ENCODE measurements at regions not wholly inside any gene's neighbourhood (a gene's known extent, or its start where the extent isn't known, plus 50 kb on each side); places are given as distances from the start of the nearest gene placed in this dataset.

DNA sequence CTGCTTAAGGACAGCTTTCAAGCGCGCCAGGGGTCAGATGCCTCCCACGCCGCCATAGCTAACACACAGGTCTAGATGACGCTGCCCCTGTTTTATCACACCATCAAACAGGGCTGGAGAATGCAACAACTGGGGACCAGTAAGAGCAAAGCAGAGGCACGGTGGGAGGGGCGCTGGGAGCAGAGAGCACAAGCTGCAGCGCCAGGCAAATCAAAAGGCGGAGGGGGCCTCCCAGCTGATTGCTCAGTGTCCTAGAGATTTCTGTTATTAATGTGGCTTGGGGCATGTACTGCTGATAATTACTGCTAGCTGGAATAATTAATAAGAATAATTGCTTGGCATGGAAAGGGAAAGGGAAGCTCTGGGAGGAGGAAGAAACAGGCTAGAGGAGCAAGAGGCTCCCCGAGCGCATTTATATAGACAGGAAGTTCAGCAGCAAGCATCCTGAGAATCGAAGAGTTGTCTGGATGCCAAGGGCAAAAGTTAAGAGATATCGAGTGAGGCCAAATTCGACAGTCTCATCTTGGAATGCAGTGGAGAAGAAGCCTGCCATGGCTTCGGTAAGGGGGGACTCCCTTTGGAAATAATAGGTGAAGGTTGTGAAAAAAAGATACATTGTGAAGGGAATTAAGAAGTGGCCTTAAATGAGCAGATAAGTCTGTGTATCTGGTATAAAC is 104.5 kb upstream of the ZNF521 start:
- no peaks in the 10 kb centered on the region for H3K27me3 ChIP-seq (replicated peaks; ENCODE audit: insufficient read depth)
- no peaks in the 10 kb centered on the region for H3K4me1 ChIP-seq (replicated peaks)
- no peak overlapping the region for H3K4me3 ChIP-seq
- DNase-seq (ENCODE audit: low spot score): no peak
- no peaks in the 10 kb centered on the region for H3K36me3 ChIP-seq
- 79% methylated on average over 15 of the region's 15 CpGs for WGBS
- no peak overlapping the region for H3K27ac ChIP-seq
- H3K9me3 ChIP-seq: no peaks in the 10 kb centered on the region
- TF ChIP-seq, protein P1, sequence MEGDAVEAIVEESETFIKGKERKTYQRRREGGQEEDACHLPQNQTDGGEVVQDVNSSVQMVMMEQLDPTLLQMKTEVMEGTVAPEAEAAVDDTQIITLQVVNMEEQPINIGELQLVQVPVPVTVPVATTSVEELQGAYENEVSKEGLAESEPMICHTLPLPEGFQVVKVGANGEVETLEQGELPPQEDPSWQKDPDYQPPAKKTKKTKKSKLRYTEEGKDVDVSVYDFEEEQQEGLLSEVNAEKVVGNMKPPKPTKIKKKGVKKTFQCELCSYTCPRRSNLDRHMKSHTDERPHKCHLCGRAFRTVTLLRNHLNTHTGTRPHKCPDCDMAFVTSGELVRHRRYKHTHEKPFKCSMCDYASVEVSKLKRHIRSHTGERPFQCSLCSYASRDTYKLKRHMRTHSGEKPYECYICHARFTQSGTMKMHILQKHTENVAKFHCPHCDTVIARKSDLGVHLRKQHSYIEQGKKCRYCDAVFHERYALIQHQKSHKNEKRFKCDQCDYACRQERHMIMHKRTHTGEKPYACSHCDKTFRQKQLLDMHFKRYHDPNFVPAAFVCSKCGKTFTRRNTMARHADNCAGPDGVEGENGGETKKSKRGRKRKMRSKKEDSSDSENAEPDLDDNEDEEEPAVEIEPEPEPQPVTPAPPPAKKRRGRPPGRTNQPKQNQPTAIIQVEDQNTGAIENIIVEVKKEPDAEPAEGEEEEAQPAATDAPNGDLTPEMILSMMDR (IDR thresholded peaks at IDR 0.05): no peak
- TF ChIP-seq POLR2A (IDR thresholded peaks at IDR 0.05) (no peak), POLR2AphosphoS5 (IDR thresholded peaks at IDR 0.05) (no peak)
- intact Hi-C loops (cut with DNase I): loop anchor here (10.0 kb wide), 1 partner anchor 102 kb away; the partner anchor contains the start of gene ZNF521

DNA sequence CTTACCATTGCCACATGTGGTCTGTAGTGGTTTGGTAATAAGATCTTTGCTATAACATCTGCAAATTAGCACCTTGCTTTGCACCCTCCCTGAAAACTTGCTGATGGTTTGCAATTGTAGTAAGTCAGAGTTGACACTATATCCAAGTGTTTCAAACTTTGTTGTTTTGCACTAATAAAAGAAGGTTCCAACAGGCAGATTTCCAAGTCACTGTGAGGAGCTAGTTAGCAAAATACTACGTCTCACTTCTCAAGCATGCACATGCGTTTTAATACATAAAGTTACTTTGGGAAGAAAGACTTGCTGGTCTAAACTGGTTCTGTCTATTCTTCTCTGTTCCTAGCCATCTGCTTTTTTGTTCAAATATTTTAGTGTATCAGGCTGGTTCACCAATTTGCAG is 103.7 kb upstream of the ZNF521 start:
- H3K9me3 ChIP-seq: no peaks in the 10 kb centered on the region
- WGBS: 11% methylated on average over 2 of the region's 2 CpGs
- no peak overlapping the region for H3K4me3 ChIP-seq
- no peaks in the 10 kb centered on the region for H3K27me3 ChIP-seq (replicated peaks; ENCODE audit: insufficient read depth)
- H3K36me3 ChIP-seq: no peaks in the 10 kb centered on the region
- H3K27ac ChIP-seq: no peak overlapping the region
- TF ChIP-seq, protein P1 (IDR thresholded peaks at IDR 0.05): no peak
- no peak for TF ChIP-seq POLR2A (IDR thresholded peaks at IDR 0.05)
- no peak for TF ChIP-seq POLR2AphosphoS5 (IDR thresholded peaks at IDR 0.05)
- intact Hi-C loops (cut with DNase I): loop anchor here (10.0 kb wide), 1 partner anchor 101 kb away; the partner anchor contains the start of gene ZNF521
- no peak for DNase-seq (ENCODE audit: low spot score)
- H3K4me1 ChIP-seq (replicated peaks): no peaks in the 10 kb centered on the region

DNA sequence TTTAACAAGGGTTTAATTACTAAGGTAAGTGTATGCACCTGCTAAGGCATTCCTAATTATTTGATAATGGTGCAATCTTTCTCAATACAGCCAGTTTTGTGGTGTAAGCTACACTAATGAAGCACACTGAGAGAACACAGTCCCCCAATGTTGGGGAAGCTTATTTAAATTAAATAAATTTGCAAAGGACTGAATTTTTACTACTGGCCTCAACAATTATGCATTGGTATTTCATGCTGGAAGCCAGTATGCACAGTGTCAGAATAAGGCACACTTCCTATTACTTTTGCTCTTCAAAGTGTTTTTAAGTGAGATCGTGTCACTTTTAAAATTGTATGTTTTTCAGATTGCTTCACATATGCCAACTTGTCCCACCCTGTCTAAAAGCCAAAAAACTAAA is 103.2 kb upstream of the ZNF521 start:
- Histone ChIP-seq H3K27me3 (replicated peaks; ENCODE audit: insufficient read depth) (no peaks in the 10 kb centered on the region), H3K27ac (no peak overlapping the region), H3K36me3 (no peaks in the 10 kb centered on the region), H3K4me1 (replicated peaks) (no peaks in the 10 kb centered on the region), H3K9me3 (no peaks in the 10 kb centered on the region), H3K4me3 (no peak overlapping the region)
- TF ChIP-seq POLR2A (IDR thresholded peaks at IDR 0.05): no peak
- TF ChIP-seq, protein P1 (IDR thresholded peaks at IDR 0.05): no peak
- TF ChIP-seq POLR2AphosphoS5 (IDR thresholded peaks at IDR 0.05): no peak
- intact Hi-C loops (cut with DNase I): loop anchor here (10.0 kb wide), 1 partner anchor 100 kb away; the partner anchor contains the start of gene ZNF521
- 33% methylated on average over 1 of the region's 1 CpG for WGBS
- DNase-seq (ENCODE audit: low spot score): no peak

DNA sequence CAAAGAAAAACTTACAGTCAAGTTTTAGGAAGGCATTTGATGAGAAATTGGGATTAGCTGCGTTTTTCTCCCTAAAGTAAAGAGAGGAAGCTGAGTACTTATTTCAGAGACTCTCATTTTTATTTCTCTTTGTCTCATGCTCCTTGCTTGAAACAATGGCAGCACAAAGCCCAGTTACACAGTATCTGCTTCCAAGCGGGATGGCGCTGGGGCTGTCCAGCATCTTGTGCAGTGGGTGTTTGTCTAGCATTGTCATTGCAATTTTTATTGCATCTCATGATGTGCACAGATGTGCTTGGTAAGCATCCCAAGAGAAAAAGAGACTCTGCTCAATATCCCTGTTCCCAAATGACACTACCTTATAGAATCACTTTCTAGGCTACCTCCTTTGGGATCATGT is 102.8 kb upstream of the ZNF521 start:
- no peaks in the 10 kb centered on the region for H3K9me3 ChIP-seq
- 43% methylated on average over 3 of the region's 3 CpGs for WGBS
- no peak for TF ChIP-seq POLR2A (IDR thresholded peaks at IDR 0.05)
- TF ChIP-seq, protein P1 (IDR thresholded peaks at IDR 0.05): no peak
- TF ChIP-seq POLR2AphosphoS5 (IDR thresholded peaks at IDR 0.05): no peak
- no peaks in the 10 kb centered on the region for H3K36me3 ChIP-seq
- H3K4me1 ChIP-seq (replicated peaks): no peaks in the 10 kb centered on the region
- DNase-seq (ENCODE audit: low spot score): no peak
- no peaks in the 10 kb centered on the region for H3K27me3 ChIP-seq (replicated peaks; ENCODE audit: insufficient read depth)
- intact Hi-C loops (cut with DNase I): loop anchor here (10.0 kb wide), 1 partner anchor 100 kb away; the partner anchor contains the start of gene ZNF521
- no peak overlapping the region for H3K4me3 ChIP-seq
- H3K27ac ChIP-seq: no peak overlapping the region

DNA sequence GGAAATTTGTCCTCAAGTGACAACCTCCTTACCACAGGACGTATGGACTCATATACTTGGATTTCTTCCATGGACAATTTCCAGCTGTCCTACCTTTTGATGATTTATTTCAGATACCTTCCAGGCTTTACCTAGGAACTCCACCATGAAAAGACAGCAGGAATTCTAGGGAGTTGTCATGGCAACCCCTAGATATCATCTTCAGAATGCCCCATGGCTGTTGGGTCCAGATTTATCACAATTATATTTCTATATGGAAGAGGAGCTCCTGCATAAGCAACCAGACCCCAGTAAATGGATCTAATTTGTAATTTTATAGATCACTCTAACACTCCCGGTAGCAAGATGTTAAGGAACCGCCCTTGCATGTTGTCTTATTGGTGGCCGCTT is 102.3 kb upstream of the ZNF521 start:
- intact Hi-C loops (cut with DNase I): loop anchor here (10.0 kb wide), 1 partner anchor 99 kb away; the partner anchor contains the start of gene ZNF521
- H3K36me3 ChIP-seq: no peaks in the 10 kb centered on the region
- DNase-seq (ENCODE audit: low spot score): no peak
- H3K4me1 ChIP-seq (replicated peaks): no peaks in the 10 kb centered on the region
- no peak for TF ChIP-seq POLR2AphosphoS5 (IDR thresholded peaks at IDR 0.05)
- TF ChIP-seq, protein P1 (IDR thresholded peaks at IDR 0.05): no peak
- no peak for TF ChIP-seq POLR2A (IDR thresholded peaks at IDR 0.05)
- no peaks in the 10 kb centered on the region for H3K9me3 ChIP-seq
- H3K27me3 ChIP-seq (replicated peaks; ENCODE audit: insufficient read depth): no peaks in the 10 kb centered on the region
- WGBS: 68% methylated on average over 4 of the region's 4 CpGs
- H3K27ac ChIP-seq: no peak overlapping the region
- no peak overlapping the region for H3K4me3 ChIP-seq
